Activated B cell treated with CpG ODN at 0.5 μM for 24 hours (primary cell): ENCODE measurements at regions not wholly inside any gene's neighbourhood (a gene's known extent, or its start where the extent isn't known, plus 50 kb on each side); places are given as distances from the start of the nearest gene placed in this dataset.

Experiments used
- ATAC-seq: fragments of 200-7000 bp; cut with Tn5 transposase; one replicate; pipeline ENCODE4 v1.10.0; 2021; ENCODE audit warnings: low read depth, mild to moderate bottlenecking, moderate library complexity
- CTCF ChIA-PET: fragments of 350-600 bp; sonication (Branson Sonifier 250); formaldehyde crosslinking; loops from one replicate; lab custom pipeline; 2021; ENCODE audit warnings: antibody characterized with exemption; lab: Charles Lee
- POLR2A ChIA-PET: fragments of 350-600 bp; sonication (Branson Sonifier 250); formaldehyde crosslinking; loops from one replicate; lab custom pipeline; 2021; ENCODE audit warnings: antibody characterized with exemption; lab: Charles Lee
- DNase-seq: peaks from one replicate; pipeline ENCODE4 v3.0.0; 2022
- H3K27ac Mint-ChIP-seq: one replicate; pipeline ENCODE4 v1.8.0; 2020; ENCODE audit warnings: mixed read lengths
- H3K27me3 Mint-ChIP-seq: one replicate; pipeline ENCODE4 v1.8.0; 2021; ENCODE audit warnings: mixed read lengths
- H3K36me3 Mint-ChIP-seq: one replicate; pipeline ENCODE4 v1.8.0; 2021; ENCODE audit warnings: low read depth, mixed read lengths
- H3K4me1 Mint-ChIP-seq: one replicate; pipeline ENCODE4 v1.8.0; 2021; ENCODE audit warnings: mixed read lengths
- H3K4me3 Mint-ChIP-seq: one replicate; pipeline ENCODE4 v1.8.0; 2020; ENCODE audit warnings: mild to moderate bottlenecking, mixed read lengths
- H3K9me3 Mint-ChIP-seq: one replicate; pipeline ENCODE4 v1.8.0; 2020; ENCODE audit warnings: mixed read lengths
- CTCF ChIP-seq: fragments of 200-600 bp; IDR thresholded peaks from one replicate; pipeline ENCODE4 v1.8.0; 2022; ENCODE audit warnings: antibody characterized with exemption, mild to moderate bottlenecking
- intact Hi-C: fragments of 100-400 bp; cut with micrococcal nuclease; formaldehyde crosslinking; loops from one replicate; pipeline ENCODE4 v1.15.1; 2024

GRCh38 chr6:104118274-104118673, 741.4 kb downstream of the HACE1 start:
- peaks cover 6% of the 10 kb centered on the region for H3K9me3 Mint-ChIP-seq
- DNase-seq (no peak), ATAC-seq (no peak)
- TF ChIP-seq CTCF: no peak
- H3K4me1 Mint-ChIP-seq: no peaks in the 10 kb centered on the region
- H3K27ac Mint-ChIP-seq: no peak overlapping the region
- no peak overlapping the region for H3K4me3 Mint-ChIP-seq
- CTCF ChIA-PET: no interaction called here
- POLR2A ChIA-PET: no interaction called here
- no peaks in the 10 kb centered on the region for H3K27me3 Mint-ChIP-seq
- no peaks in the 10 kb centered on the region for H3K36me3 Mint-ChIP-seq
- intact Hi-C loops: no loop called here

- H3K27ac Mint-ChIP-seq: no peak overlapping the region
- ChIA-PET CTCF (no interaction called here), POLR2A (no interaction called here)
- no peaks in the 10 kb centered on the region for H3K36me3 Mint-ChIP-seq
- no peak for TF ChIP-seq CTCF
- intact Hi-C loops: no loop called here
- H3K27me3 Mint-ChIP-seq: no peaks in the 10 kb centered on the region
- H3K9me3 Mint-ChIP-seq: peaks cover 2% of the 10 kb centered on the region
- DNase-seq: no peak
- no peak for ATAC-seq
- H3K4me3 Mint-ChIP-seq: no peak overlapping the region
- H3K4me1 Mint-ChIP-seq: no peaks in the 10 kb centered on the region
Measured at GRCh38 chr6:104109806-104110205, 749.9 kb downstream of the HACE1 start.

- no peak for DNase-seq
Measured at GRCh38 chr6:104108634-104109033, 751.1 kb downstream of the HACE1 start.

GRCh38 chr6:104095661-104096416, 763.9 kb downstream of the HACE1 start:
- DNase-seq (no peak), ATAC-seq (no peak)
- Mint-ChIP-seq H3K27me3 (no peaks in the 10 kb centered on the region), H3K27ac (no peak overlapping the region), H3K9me3 (peaks cover 3% of the 10 kb centered on the region), H3K4me1 (no peaks in the 10 kb centered on the region), H3K36me3 (no peaks in the 10 kb centered on the region), H3K4me3 (no peak overlapping the region)
- no peak for TF ChIP-seq CTCF
- intact Hi-C loops: no loop called here
- ChIA-PET POLR2A (no interaction called here), CTCF (no interaction called here)

More at GRCh38 chr6:104108634-104109033, 751.1 kb downstream of the HACE1 start:
- ATAC-seq: no peak
- Mint-ChIP-seq H3K36me3 (no peaks in the 10 kb centered on the region), H3K4me3 (no peak overlapping the region), H3K27ac (no peak overlapping the region), H3K9me3 (peaks cover 2% of the 10 kb centered on the region), H3K4me1 (no peaks in the 10 kb centered on the region), H3K27me3 (no peaks in the 10 kb centered on the region)
- POLR2A ChIA-PET: no interaction called here
- CTCF ChIA-PET: no interaction called here
- no peak for TF ChIP-seq CTCF
- intact Hi-C loops: no loop called here

GRCh38 chr6:104087765-104088164, 772.0 kb downstream of the HACE1 start:
- H3K27ac Mint-ChIP-seq: no peak overlapping the region
- CTCF ChIA-PET: no interaction called here
- ATAC-seq: no peak
- H3K27me3 Mint-ChIP-seq: no peaks in the 10 kb centered on the region
- no peaks in the 10 kb centered on the region for H3K4me1 Mint-ChIP-seq
- TF ChIP-seq CTCF: no peak
- intact Hi-C loops: no loop called here
- H3K36me3 Mint-ChIP-seq: no peaks in the 10 kb centered on the region
- DNase-seq: no peak
- no peak overlapping the region for H3K4me3 Mint-ChIP-seq
- POLR2A ChIA-PET: no interaction called here
- peaks cover 8% of the 10 kb centered on the region for H3K9me3 Mint-ChIP-seq
